Lung (tissue), 11 donors: ENCODE measurements at regions not wholly inside any gene's neighbourhood (a gene's known extent, or its start where the extent isn't known, plus 50 kb on each side); places are given as distances from the start of the nearest gene placed in this dataset.

ENCODE experiments used
- ATAC-seq: fragments of 200-7000 bp; cut with Tn5 transposase; one replicate; pipeline ENCODE4 v1.9.1; 2020; ENCODE audit warnings: moderate number of reproducible peaks; ENCODE audit not compliant: insufficient read depth, low FRiP score
- DNase-seq, 3 donors: peaks; one replicate each; pipeline ENCODE4 v3.0.0-alpha.2; 2013 to 2017
- H3K27ac ChIP-seq, 2 donors: one replicate each; pipeline ENCODE4 v1.5.1; 2013; ENCODE audit warnings: mild to moderate bottlenecking in 2 of 2, moderate library complexity in 2 of 2, control low read depth in 1 of 2, inconsistent platforms in 1 of 2, low read depth in 1 of 2, low read length in 1 of 2
- H3K27me3 ChIP-seq, 3 donors: one replicate each; pipeline ENCODE4 v1.5.1; 2013; ENCODE audit warnings: low read length in 2 of 3; ENCODE audit not compliant: control insufficient read depth in 3 of 3, insufficient read depth in 3 of 3
- H3K36me3 ChIP-seq, 4 donors: one replicate each; pipeline ENCODE4 v1.5.1; 2013; ENCODE audit warnings: low read length in 4 of 4, mild to moderate bottlenecking in 1 of 4, moderate library complexity in 1 of 4; ENCODE audit not compliant: control insufficient read depth in 4 of 4, insufficient read depth in 4 of 4
- H3K4me1 ChIP-seq, 5 donors: one replicate each; pipeline ENCODE4 v1.5.1; 2013; ENCODE audit warnings: low read length in 5 of 5, mild to moderate bottlenecking in 2 of 5, moderate library complexity in 1 of 5; ENCODE audit not compliant: control insufficient read depth in 5 of 5, insufficient read depth in 5 of 5
- H3K4me3 ChIP-seq: one replicate; pipeline ENCODE4 v1.5.1; 2013; ENCODE audit warnings: mild to moderate bottlenecking, control low read depth, moderate library complexity
- H3K9ac ChIP-seq, 2 donors: one replicate each; pipeline ENCODE4 v1.5.1; 2013; ENCODE audit warnings: low read length in 2 of 2, control low read depth in 1 of 2; ENCODE audit not compliant: insufficient read depth in 1 of 2
- H3K9me3 ChIP-seq, 4 donors: one replicate each; pipeline ENCODE4 v1.5.1; 2013; ENCODE audit warnings: low read length in 3 of 4, mild to moderate bottlenecking in 1 of 4, moderate library complexity in 1 of 4; ENCODE audit not compliant: control insufficient read depth in 4 of 4, insufficient read depth in 3 of 4
- CTCF ChIP-seq: IDR thresholded peaks from 2 replicates; pipeline ENCODE4 v1.5.1; 2012; ENCODE audit warnings: mild to moderate bottlenecking; ENCODE audit errors: control extremely low read depth, extremely low read depth
- WGBS, 2 donors: extraction: QIAGEN DNeasy Blood & Tissue Kit; methylation state at CpG; one replicate each; pipeline ENCODE4 v1.1.7; 2013; 5-methylcytosine and 5-hydroxymethylcytosine counted together
- donor health status: control.
- donor health status: control.
- donor health status: Bipolar disorder and iron deficiency.
- donor health status: healthy.
- donor health status: DM: yes; HTN: yes; CAD: no.

GRCh38 chr13:73351730-73352129 lies 292.9 kb downstream of the KLF5 start:
- ATAC-seq (no peak), DNase-seq (no peak)
- Histone ChIP-seq H3K9ac (no peak overlapping the region), H3K4me3 (no peak overlapping the region), H3K9me3 (no peaks in the 10 kb centered on the region), H3K4me1 (no peaks in the 10 kb centered on the region), H3K27ac (no peak overlapping the region), H3K27me3 (no peaks in the 10 kb centered on the region), H3K36me3 (no peaks in the 10 kb centered on the region)
- WGBS, 2 donors: 77 to 78% methylated on average over 1 of the region's 1 CpG
- no peak for TF ChIP-seq CTCF

- 86 to 94% methylated on average over 2 of the region's 2 CpGs for WGBS, 2 donors
- Histone ChIP-seq H3K4me1 (no peaks in the 10 kb centered on the region), H3K27me3 (no peaks in the 10 kb centered on the region), H3K36me3 (no peaks in the 10 kb centered on the region), H3K9ac (no peak overlapping the region), H3K4me3 (no peak overlapping the region), H3K9me3 (peaks cover 0 to 2% (median 0%) of the 10 kb centered on the region in 4 donors), H3K27ac (no peak overlapping the region)
- no peak for DNase-seq
- TF ChIP-seq CTCF: no peak
- ATAC-seq: no peak
Observed at GRCh38 chr13:73341748-73342147, 282.9 kb downstream of the KLF5 start.

GRCh38 chr13:73340069-73340468 lies 281.3 kb downstream of the KLF5 start:
- Histone ChIP-seq H3K36me3 (no peaks in the 10 kb centered on the region), H3K9me3 (no peaks in the 10 kb centered on the region), H3K27me3 (no peaks in the 10 kb centered on the region), H3K4me3 (no peak overlapping the region), H3K27ac (no peak overlapping the region), H3K4me1 (no peaks in the 10 kb centered on the region), H3K9ac (no peak overlapping the region)
- TF ChIP-seq CTCF: no peak
- 93 to 94% methylated on average over 3 of the region's 3 CpGs for whole genome bisulfite sequencing, 2 donors
- no peak for ATAC-seq
- no peak for DNase-seq

- Histone ChIP-seq H3K36me3 (no peaks in the 10 kb centered on the region), H3K27me3 (no peaks in the 10 kb centered on the region), H3K9me3 (no peaks in the 10 kb centered on the region), H3K4me3 (no peak overlapping the region), H3K9ac (no peak overlapping the region), H3K4me1 (no peaks in the 10 kb centered on the region), H3K27ac (no peak overlapping the region)
- DNase-seq: no peak
- WGBS, 2 donors: 76 to 78% methylated on average over 2 of the region's 2 CpGs
- ATAC-seq: no peak
- no peak for TF ChIP-seq CTCF
Observed at GRCh38 chr13:73339086-73339485, 280.3 kb downstream of the KLF5 start.
